ENCODE measurements at regions not wholly inside any gene's neighbourhood (a gene's known extent, or its start where the extent isn't known, plus 50 kb on each side); places are given as distances from the start of the nearest gene placed in this dataset.
A peak's percentile ranks its signal among the peaks of the same experiment; 100 is the strongest.

- Mint-ChIP-seq H3K36me3 (ENCODE audit: low read depth) (no peaks in the 10 kb centered on the region), H3K4me1 (ENCODE audit: low read depth) (peaks cover 48% of the 10 kb centered on the region), H3K27ac (ENCODE audit: unreplicated experiment) (peak overlapping the region; percentile 75), H3K27me3 (ENCODE audit: low read depth) (no peaks in the 10 kb centered on the region), H3K9me3 (ENCODE audit: low read depth) (no peaks in the 10 kb centered on the region), H3K4me3 (ENCODE audit: unreplicated experiment) (no peak overlapping the region)
- no peak for TF ChIP-seq CTCF (IDR thresholded peaks at IDR 0.05)
- DNase-seq (ENCODE audit: low spot score) = no peak
These were observed 94.5 kb upstream of the TMEM178A start for GRCh38 chr2:39571111-39571731.

GRCh38 chr2:39573276-39573675, 92.4 kb upstream of the TMEM178A start:
- Mint-ChIP-seq H3K27ac (ENCODE audit: unreplicated experiment) (no peak overlapping the region), H3K36me3 (ENCODE audit: low read depth) (peaks cover 3% of the 10 kb centered on the region), H3K4me3 (ENCODE audit: unreplicated experiment) (no peak overlapping the region), H3K9me3 (ENCODE audit: low read depth) (peaks cover 6% of the 10 kb centered on the region), H3K4me1 (ENCODE audit: low read depth) (peaks cover 36% of the 10 kb centered on the region), H3K27me3 (ENCODE audit: low read depth) (no peaks in the 10 kb centered on the region)
- no peak for TF ChIP-seq CTCF (IDR thresholded peaks at IDR 0.05)
- DNase-seq (ENCODE audit: low spot score) = no peak

GRCh38 chr2:39581866-39582265, 83.9 kb upstream of the TMEM178A start:
- no peak for DNase-seq (ENCODE audit: low spot score)
- Mint-ChIP-seq H3K27ac (ENCODE audit: unreplicated experiment) (no peak overlapping the region), H3K27me3 (ENCODE audit: low read depth) (no peaks in the 10 kb centered on the region), H3K36me3 (ENCODE audit: low read depth) (peaks cover 10% of the 10 kb centered on the region), H3K9me3 (ENCODE audit: low read depth) (peaks cover 29% of the 10 kb centered on the region), H3K4me1 (ENCODE audit: low read depth) (peaks cover 12% of the 10 kb centered on the region), H3K4me3 (ENCODE audit: unreplicated experiment) (no peak overlapping the region)
- no peak for TF ChIP-seq CTCF (IDR thresholded peaks at IDR 0.05)

GRCh38 chr2:39583213-39583612, 82.5 kb upstream of the TMEM178A start:
- H3K9me3 Mint-ChIP-seq (ENCODE audit: low read depth) = peaks cover 29% of the 10 kb centered on the region
- H3K4me3 Mint-ChIP-seq (ENCODE audit: unreplicated experiment) = no peak overlapping the region
- no peak overlapping the region for H3K27ac Mint-ChIP-seq (ENCODE audit: unreplicated experiment)
- H3K27me3 Mint-ChIP-seq (ENCODE audit: low read depth) = no peaks in the 10 kb centered on the region
- no peak for TF ChIP-seq CTCF (IDR thresholded peaks at IDR 0.05)
- DNase-seq (ENCODE audit: low spot score) = no peak
- H3K36me3 Mint-ChIP-seq (ENCODE audit: low read depth) = peaks cover 11% of the 10 kb centered on the region
- peaks cover 12% of the 10 kb centered on the region for H3K4me1 Mint-ChIP-seq (ENCODE audit: low read depth)

GRCh38 chr2:39583781-39584180, 81.9 kb upstream of the TMEM178A start:
- no peak overlapping the region for H3K4me3 Mint-ChIP-seq (ENCODE audit: unreplicated experiment)

More at GRCh38 chr2:39583781-39584180, 81.9 kb upstream of the TMEM178A start:
- H3K36me3 Mint-ChIP-seq (ENCODE audit: low read depth) = peaks cover 11% of the 10 kb centered on the region
- H3K4me1 Mint-ChIP-seq (ENCODE audit: low read depth) = peaks cover 12% of the 10 kb centered on the region
- TF ChIP-seq CTCF (IDR thresholded peaks at IDR 0.05) = no peak
- DNase-seq (ENCODE audit: low spot score) = no peak
- H3K27me3 Mint-ChIP-seq (ENCODE audit: low read depth) = no peaks in the 10 kb centered on the region
- peaks cover 24% of the 10 kb centered on the region for H3K9me3 Mint-ChIP-seq (ENCODE audit: low read depth)
- no peak overlapping the region for H3K27ac Mint-ChIP-seq (ENCODE audit: unreplicated experiment)
